GM18511 (cell line): ENCODE measurements at regions not wholly inside any gene's neighbourhood (a gene's known extent, or its start where the extent isn't known, plus 50 kb on each side); places are given as distances from the start of the nearest gene placed in this dataset.

Experiments used
- ATAC-seq: cut with Tn5 transposase; IDR thresholded peaks from one replicate; pipeline ENCODE4 v1.9.1; 2021; ENCODE audit warnings: mild to moderate bottlenecking, moderate library complexity; ENCODE audit not compliant: unreplicated experiment

DNA sequence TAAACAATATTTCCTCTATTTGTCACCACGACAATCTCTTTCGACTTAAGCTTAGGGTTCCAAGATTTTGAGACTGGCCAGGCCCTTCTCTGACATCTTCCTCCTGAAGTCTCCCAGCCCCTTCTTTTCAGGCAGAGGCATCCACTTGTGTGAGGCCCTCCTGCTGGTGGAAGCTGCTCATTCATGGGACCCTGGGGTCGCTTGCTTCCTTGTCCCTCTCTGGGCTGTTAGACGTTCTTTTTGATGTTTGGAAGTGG is 188.2 kb upstream of the APCDD1 start:
- ATAC-seq = no peak

DNA sequence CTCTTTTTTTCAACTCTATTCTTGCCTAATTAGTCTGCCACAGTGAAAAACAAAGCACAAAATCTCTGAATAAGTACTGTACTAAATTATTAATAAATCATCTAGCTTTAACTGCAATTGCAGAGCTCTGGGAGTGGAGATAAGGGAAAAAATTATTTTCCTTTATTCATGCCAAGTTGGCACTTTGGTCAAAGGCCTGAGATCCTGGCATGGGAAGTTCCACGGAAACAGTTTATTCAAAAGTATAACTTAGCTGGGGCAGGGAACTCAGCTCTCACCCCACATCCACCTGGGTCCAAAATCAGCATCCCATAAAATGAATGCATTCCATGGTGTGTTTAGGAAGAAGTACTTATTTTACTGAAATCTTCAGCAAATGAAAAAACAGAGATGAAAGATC is 185.2 kb upstream of the APCDD1 start:
- ATAC-seq = no peak

DNA sequence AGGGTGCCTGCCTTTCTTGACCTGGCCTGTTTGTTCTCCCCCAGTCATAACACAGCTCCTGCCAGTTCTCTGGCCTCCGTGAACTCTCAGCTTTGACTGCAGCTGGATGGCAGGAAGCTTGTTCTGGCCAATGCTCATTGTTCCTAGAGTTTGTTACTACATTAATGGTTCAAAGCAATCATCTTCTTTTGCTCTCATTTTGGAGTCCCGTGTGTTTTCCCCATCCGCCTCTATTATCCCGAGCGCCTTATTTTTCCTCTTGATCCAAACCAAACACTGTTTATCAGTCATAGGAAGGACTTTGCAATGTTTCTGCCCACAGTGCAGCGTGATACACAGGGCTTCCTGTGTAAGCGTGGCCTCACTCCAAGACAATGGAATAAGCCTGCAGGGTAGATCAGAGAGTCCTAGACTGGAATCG is 184.3 kb upstream of the APCDD1 start:
- no peak for ATAC-seq

DNA sequence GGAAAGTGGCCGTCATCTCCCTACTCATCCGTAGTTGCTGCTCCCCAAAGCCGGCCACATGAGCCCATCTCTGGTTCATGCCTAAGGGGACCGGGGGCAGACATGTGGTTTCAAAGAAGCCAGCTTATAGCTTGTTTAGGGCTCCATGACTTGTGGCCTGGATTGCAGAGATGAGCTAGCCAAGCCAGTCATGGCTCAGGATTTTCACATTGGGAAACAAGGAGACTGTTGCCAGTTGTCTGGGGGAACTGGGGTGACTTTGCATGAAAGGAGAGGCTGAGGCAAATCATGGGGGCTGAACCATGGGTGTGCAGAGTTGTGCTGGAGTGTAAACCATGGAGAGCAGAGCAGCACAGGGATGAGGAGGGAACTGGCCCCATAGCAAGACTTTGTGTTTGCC is 183.0 kb upstream of the APCDD1 start:
- ATAC-seq = no peak

DNA sequence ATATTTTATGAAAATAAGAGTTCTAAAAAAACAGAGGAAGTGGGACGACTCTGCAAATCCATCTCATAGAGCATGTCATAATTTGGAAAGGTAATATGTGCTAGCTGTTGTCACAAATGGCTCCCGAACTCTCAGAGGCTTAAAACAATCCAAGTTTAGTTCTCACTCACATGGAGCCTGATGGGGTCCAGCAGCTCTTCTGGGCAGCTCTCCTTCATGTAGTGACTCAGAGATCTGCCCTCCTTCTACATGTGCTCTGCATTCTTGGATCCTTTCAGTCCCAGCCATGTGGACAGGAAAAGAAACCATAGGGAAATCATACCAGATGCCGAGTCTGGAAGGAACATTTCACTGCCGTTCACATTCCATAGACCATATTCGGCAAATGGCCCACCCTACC is 180.1 kb upstream of the APCDD1 start:
- no peak for ATAC-seq

DNA sequence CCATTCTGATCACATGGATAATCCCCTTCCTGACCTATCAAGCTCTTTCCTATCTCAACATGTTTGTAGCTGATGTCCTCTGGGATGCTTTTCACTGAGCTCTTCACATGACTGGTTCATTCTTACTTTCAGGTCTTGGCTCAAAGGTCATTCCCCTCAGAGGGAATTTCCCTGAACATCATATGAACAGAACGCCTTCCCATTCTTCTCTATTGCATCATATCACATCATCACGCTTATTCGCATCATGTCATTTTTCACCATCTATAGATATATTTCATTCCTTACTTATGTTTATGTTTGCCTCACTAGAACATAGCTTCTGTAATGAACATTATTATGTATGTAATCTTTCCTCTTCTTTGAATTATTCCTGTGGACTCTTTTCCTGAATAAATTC is 178.9 kb upstream of the APCDD1 start:
- ATAC-seq = no peak

DNA sequence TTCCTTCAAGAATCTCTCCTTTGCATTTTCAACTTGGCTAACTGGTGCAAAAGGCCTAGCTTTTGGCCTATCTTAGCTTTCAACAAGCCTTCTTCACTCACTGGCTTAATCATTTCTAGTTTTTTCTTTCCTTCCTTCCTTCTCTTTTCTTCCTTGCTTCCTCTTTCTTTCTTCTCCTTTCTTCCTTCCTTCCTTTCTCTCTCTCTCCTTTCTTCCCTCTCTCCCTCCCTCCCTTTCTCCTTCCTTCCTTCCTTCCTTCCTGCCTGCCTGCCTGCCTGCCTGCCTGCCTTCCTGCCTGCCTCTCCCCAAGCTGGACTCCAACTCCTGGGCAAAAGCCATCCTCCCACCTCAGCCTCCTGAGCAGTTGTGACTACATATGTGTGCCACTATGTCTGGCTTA is 176.2 kb upstream of the APCDD1 start:
- no peak for ATAC-seq

DNA sequence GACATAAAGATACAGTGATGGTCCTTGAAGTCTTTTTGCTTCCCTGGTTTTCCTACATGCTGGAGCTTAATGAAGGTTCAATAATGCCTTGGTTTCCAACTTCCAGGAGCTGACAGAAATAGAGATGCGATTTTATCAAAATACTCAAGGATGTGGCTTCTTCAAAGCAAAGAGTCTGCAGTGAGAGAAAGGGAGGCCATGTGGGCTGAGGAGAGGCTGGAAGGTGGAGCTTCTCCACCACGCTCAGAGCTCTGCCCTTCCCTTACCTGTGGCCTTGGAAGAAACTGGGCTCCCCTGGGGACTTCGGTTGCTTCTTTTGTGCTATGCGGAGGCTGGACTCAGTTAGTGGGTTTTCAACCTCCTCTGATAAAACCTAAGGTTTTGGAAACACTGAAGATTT is 175.0 kb upstream of the APCDD1 start:
- ATAC-seq = no peak

DNA sequence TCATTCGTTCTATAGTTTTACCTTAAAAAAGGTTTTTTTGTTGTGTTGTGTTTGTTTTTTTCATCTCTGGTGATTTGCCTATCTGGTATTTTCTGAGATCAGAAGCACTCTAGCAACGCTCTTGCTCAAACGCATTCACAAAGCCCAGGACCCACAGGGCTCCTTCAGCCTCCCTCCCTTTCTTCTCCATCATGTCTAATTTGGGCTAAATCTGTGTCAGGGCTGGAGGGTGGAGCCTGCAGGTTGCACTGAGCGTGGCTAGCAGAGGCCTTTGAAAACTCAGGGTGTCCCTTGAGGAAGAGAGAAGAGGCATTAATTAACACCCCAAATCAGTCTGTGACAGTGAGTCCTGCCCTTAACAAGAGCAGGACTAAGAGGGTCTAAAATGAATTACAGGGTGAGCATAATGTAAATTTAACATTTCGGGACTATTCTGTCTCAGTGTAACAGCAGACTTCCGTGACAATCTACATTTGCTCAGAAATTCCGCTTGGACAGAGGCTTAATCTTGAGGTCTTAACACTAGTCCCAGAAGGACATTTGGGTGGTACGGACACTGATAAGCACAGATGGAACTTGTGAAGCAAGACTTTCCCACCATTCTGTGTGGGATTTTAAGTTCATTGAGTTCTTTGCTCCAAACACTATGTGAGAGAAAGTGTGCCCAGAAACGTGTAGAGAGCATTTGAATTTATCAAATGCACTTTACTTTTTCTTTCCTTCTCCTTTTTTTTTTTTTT is 174.4 kb upstream of the APCDD1 start:
- no peak for ATAC-seq

DNA sequence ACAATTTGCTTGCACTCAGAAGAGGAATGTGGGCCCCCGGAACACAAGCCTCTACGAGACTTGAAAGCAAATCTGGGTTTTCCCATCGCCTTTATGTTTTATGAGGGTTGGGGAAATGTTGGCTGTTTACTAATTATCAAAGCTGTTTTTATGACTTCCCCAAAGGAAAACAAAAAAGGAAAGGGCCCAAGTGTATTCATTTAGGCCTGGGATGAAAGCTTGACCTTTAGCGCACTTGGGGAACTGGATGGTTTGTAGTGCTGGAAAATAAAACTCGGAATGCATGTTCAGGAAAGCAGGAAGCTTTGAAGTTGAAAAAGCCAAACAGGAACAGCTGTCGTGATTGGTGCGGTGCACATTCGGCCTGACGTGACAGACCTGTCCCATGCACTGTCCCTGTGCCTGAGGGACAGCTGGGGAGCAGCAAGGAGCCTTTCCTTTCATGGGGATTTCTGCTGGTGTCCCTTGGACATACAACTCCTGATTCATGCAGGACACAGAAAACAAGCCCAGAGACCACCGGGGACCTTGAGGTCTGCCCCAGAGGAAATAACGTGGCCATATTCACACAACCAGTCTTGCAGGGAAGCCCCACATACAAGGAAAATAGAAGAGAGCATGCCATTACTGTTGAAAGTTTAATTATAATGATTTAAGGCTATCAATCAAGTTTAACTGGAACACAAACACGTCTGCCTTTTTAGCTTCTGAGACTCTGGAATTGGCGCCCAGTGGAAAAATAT is 169.7 kb upstream of the APCDD1 start:
- ATAC-seq = no peak

DNA sequence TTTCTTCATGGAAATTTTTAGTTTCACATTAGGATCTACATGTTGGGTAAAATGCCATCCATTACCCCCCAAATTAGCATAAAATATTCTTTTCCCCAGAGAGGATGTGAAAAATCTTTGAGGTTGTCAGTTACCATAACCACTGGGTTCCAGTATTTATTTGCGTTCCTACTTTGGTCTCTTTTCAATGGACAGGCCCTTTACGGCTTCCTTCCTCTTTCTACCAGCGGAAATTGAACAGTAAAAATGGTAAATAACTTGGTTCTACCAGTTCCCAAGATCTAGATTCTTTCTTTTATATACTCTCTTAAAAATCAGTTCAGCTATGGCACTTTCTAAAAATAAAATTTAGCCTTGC is 169.2 kb upstream of the APCDD1 start:
- no peak for ATAC-seq

DNA sequence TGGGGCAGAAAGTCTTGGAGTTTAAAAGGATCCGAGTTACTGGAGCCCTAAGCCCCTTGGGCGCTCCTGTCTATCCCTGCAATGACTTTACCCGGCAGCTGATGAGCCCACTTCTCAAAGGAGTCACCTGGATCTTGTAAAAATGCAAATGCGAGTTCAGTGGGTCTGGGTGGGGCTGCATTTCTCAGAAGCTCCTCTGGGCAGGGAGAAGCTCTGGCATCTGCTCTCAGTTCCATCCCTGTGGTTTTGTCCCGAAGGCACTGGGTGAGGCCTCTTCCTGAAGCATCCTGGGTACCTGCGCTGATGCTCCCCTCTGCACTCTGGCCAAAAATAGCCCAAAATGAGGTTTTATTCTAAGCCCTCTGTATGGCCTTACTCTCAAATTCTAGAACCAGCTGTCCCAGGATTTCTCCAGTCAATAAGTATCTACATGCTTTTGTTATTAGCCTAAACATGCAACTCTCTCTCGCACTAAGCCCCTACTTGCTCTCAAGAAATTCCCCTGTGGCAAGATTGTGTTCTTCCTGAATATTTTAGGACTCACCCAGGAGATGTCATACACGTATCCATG is 167.8 kb upstream of the APCDD1 start:
- ATAC-seq = no peak

DNA sequence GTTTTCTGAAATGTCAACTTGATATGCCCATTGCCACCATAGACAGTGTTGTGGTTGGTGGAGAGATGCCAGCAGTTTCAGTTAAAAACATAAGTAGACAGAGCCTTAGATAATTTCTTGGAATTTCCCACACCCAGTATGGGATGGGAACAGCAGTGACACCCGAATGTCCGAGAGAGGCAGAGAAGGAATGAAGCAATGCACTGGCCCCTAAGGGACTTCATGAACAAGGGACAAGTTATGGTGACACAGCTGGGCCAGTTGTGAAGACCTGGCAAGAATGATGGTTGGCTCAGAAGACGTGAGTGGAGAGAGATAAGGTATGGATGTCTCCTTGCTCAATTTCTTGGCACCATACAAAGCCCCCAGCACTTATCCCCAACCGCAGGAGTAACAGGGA is 165.2 kb upstream of the APCDD1 start:
- ATAC-seq = no peak

DNA sequence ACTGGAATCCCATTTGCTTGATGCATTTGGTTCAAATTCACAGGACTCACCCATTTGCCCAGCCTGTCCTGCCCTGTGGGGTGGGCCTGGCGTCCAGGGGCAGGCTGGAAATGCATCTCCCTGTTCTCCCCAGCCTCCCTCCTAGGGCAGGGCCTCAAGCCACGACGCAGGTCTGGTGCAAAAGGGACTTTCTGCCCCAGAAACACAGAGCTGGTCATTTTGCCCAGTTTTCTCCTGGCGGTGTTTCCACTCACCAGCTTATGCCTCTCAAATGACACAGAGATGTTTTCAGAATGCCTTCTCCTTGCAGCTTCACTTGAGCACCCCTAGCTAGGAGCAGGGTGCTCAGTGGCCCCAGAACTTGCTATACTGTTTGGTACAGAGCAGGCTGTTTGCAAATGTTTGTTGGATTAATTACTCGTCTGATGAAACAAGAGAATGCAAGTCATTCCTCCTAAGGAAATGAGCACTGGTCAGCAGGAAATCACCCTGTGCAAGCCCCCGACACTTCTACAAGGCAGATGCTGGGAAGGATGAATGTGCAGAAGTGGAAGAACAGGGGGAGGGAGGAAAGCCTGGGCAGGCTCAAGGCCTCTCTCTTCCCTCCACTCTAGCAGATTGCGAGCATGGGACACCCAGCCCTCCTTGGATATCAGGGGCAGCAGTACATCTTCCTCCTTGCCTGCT is 164.3 kb upstream of the APCDD1 start:
- no peak for ATAC-seq

DNA sequence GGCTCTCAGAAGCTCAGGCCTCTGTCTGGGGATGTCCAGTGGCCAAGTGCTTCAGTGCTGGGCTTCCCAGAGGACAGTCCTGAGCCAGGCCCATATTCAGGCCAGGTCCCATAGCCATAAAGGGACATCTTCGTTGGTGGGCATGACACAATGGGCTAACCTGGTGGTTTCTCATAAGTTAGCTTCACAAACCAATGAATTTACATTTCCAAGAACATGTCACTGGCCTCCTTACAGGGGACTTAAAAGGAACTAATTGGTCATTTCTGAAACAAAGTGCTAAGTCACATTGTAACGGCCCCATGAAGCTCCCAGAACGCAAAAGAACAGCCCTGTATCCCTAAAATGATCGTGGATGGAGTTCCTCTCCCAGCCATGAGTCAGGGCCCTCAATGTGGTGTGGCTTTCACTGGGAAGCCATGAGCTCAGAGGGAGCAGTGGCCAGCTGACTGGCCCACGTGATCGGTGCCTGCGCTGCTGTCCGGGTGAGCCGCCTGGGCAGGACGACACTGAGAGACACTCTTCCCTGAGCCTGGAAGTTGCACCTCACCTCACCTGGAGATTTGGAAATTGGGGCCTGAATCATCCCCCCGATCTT is 163.7 kb upstream of the APCDD1 start:
- no peak for ATAC-seq

DNA sequence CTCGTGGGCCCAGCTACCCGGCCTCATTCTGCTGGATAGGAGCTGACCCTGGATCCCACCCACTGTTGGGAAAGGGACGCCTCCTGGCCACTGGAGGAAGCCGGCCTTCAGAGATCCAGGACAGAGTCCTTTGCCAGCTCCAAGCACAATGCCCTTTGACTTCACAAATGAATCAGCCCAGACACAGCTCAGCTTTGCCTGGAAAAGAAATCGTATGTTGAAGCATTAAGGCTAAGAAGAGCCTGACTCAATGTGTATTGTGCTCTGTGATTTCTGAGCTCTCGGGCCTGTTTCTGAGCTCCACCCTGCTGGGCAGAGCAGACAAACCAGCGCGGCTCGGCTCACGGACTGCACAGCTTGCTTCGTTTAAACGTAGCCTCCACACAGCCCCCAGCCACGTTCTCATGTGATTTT is 162.9 kb upstream of the APCDD1 start:
- ATAC-seq = no peak

DNA sequence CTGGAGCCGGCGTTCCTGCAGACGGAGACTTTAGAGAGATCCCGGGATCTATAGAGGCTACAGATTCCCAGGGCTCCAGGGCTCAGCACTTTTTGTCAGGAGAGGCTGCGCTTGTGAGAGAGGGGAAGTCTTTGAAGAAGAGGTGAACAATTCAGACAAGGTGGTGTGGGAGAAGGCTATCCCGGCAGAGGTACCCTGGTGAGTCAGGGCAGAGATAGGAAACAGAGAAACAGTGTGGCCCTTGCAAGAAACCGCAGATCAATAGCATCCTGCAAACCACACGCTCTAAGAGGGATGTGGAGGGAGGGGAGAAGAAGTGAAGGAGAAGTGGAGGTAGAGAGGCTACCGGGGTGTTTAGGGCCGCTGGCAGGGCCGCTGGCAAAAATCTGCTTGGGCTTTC is 160.5 kb upstream of the APCDD1 start:
- no peak for ATAC-seq

DNA sequence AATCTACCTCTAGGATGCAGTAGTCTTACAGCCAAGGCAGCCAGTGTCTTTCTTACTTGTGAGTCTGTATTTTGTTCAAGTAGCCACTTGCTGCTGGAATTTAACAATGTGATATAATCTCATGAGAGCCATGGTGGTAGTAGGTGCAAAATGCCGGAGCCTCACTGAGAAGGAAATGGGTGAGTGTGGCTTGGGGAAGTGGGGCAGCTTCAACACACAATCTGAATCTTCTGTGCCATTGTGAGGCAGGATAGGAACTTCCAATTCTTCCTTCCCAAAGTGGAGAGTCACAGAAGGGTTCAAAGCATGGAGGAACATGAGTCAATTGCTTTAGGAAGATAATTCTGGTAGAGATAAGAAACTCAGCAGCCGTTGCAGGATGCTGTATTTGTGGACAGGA is 158.7 kb upstream of the APCDD1 start:
- no peak for ATAC-seq

DNA sequence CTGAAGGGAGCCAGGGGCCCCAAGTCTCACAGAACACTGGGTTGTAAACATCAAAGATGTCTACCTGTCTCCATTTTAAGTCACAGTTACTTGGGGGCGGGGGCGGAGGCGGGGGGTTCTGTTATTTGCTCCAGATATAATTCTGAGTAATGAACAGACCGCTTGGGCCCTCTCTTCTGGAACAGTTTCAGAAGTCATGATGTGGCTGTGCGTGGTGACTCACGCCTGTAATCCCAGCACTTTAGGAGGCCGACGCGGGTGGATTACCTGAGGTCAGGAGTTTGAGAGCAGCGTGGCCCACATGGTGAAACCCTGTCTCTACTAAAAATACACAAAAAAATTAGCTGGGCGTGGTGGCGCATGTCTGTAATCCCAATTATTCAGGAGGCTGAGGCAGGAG is 157.9 kb upstream of the APCDD1 start:
- no peak for ATAC-seq

DNA sequence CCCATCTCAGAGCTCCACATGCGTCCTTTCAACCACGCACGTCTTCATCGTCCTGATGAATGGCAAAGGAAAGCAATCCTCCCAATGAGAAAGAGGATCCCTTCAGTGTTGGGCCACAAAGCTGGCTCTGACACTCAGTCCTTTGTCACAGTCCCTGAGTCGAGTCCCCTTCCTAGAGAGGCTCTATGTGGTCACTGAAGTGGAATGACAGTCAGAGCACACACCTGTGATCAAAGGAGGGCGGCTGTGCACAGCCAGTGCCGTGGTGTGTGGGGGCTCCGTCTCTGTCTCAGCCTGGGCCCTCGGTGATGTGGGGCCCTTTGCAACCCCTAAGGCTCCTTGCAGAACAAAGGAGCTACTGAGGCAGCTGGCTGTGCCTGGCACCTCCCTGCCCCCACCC is 157.3 kb upstream of the APCDD1 start:
- ATAC-seq = no peak

DNA sequence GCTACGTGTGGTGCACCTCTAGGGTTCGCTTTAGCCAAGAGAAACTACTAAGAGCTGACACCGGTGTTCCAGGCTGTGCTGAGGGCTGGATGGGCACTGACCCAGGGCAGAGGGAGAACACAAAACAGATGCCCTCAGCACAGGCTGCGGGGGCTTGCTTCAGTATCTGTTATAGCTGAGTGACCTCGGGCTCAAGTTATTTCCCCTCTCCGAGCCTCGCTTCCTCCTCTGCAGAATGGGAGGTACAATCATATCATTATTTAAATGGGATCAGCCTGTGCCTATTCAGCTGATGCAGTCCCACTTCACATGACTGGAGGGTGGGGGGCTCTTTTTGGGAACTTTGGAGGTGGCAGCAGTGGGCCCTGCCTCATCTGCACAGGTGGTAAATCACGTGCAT is 156.1 kb upstream of the APCDD1 start:
- ATAC-seq = no peak

DNA sequence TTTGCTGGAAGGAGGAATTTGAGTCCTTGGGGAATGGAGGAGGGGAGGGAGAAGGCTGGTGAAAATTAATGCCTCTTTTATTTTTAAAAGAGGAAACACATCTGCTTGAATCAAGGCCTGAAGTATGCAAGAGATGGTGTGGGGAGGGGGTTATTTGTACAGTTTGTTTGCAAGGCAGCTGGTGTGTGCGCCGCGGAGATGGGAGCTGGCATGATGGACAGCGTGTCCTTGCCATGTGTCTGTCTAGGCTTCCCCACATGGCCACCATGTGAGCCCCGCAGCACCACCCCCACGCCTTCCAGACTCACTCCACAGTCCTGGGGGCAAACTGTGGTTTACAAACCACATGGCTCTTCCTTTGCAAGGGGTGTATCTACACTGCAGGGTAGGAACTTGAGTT is 154.8 kb upstream of the APCDD1 start:
- no peak for ATAC-seq
